DMS153 treated with DMSO at 0.1 percent for 48 hours (cell line): ENCODE measurements at regions not wholly inside any gene's neighbourhood (a gene's known extent, or its start where the extent isn't known, plus 50 kb on each side); places are given as distances from the start of the nearest gene placed in this dataset.
A peak's percentile ranks its signal among the peaks of the same experiment; 100 is the strongest.
"Not testable (repeated sequence)": the region's sequence is repeated elsewhere in the genome, so short reads cannot be mapped to it uniquely, and the experiment has no call there.

ENCODE experiments used
- DNase-seq: peaks from one replicate; lab custom pipeline; 2025; ENCODE audit not compliant: unreplicated experiment; lab: John Stamatoyannopoulos, UW

DNA sequence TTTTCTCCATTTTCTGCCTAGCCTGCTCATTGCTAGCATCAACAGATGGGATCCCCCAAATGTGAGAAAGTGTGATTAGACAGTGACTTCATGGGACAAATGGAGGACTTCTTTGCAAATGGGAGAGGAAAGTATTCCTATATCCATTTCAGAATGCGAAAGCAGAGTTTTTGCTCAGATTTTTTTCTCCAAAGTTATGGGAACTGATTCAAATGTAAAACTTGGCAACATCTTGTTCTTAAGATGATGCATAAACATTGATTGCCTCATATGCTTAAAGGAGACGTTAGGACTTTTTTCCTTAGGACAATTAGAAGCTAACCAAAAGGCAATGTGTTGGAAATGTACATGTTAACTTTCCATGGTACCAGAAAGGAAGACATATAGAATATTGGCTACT lies 704.3 kb upstream of the ZNF608 start:
- DNase-seq = no peak

DNA sequence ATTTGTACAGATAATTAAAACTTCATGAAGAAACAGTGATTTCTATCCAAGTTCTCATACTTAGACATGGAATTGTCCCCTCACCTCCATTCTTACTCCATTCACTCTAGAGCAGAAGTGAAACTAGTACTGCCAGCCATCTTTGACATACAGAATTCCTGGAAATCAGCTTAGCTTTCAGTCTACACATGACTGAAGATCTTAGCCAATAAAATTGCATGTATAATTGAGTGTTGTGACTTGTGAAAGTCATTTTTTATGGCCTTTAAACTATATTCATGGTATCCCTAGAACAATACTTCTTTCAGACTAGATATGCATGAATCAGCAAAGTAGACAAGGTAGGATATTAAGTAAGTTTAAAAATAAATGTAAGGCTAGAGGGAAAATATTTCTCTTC lies 705.2 kb upstream of the ZNF608 start:
- DNase-seq = no peak

DNA sequence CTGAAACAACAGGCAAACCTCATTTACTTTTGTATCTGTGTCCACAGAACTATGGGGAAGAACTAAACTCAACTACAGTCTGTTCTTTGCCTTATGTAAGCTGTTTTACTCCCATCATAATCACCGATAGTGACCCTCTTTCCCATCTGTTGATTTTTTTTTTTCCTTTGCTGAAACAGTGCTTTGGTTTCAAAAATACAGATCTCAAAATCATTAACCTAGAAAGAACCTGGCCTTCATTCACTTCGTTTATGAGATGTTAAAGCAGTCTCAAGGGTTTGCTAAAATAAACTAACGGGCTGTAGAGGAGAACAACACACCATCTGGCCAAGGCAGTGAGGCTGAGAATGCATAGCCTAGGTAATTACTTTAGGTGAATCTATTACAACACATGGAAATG lies 706.6 kb upstream of the ZNF608 start:
- DNase-seq = peak; percentile 5

DNA sequence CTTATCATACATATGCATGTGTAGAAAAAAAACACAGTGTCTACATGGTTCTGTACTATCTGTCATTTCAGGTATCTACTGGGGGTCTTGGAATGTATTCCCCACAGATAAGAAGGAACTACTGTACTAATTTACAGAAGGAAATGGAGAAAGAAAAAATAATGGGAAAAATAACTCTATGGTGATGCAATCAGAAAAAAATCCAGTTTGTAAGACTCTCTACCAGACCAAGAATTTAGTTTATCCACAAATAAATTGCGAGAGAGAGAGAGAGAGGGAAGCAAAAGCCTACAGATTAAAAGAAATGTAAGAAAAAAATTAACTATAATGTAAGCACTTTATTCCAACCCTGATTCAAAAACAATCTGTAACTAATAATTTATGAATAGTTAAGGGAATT lies 708.6 kb upstream of the ZNF608 start:
- DNase-seq = no peak

DNA sequence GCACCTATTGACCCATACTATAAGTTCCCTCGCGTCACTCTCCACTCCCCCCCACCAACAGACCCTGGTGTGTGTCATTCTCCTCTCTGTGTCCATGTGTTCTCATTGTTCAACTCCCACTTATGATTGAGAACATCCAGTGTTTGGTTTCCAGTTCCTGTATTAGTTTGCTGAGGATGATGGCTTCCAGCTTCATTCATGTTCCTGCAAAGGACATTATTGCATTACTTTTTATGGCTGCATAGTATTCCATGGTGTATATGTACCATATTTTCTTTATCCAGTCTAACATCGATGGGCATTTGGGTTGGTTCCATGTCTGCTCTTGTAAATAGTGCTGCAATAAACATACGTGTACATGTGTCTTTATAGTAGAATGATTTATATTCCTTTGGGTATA lies 709.6 kb upstream of the ZNF608 start:
- not testable (repeated sequence) for DNase-seq

DNA sequence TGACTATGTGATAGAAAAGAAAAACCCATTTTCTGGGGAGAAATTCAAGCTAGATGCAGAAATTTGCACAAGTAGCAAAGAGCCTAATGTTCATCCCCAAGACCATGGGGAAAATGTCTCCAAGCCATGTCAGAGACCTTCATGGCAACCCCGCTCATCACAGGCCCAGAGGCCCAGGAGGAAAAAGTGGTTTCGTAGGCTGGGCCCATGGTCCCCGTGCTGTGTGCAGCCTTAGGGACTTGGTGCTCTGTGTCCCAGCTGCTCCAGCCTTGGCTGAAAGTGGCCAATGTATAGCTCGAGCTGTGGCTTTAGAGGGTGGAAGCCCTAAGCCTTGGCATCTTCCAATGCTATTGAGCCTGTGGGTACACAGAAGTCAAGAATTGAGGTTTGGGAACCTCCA lies 711.2 kb upstream of the ZNF608 start:
- no peak for DNase-seq

DNA sequence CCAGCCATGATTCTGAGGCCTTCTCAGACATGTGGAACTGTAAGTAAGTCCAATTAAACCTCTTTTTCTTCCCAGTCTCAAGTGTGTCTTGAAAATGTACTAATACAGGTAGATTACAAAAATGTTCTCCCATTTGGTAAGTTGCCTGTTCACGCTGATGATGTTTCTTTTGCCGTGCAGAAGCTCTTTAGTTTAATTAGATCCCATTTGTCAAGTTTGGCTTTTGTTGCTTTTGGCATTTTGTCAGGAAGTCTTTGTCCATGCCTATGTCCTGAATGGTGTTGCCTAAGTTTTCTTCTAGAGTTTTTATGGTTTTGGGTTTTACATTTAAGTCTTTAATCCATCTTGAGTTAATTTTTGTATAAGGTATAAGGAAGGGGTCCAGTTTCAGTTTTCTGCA lies 712.5 kb upstream of the ZNF608 start:
- DNase-seq = not testable (repeated sequence)

DNA sequence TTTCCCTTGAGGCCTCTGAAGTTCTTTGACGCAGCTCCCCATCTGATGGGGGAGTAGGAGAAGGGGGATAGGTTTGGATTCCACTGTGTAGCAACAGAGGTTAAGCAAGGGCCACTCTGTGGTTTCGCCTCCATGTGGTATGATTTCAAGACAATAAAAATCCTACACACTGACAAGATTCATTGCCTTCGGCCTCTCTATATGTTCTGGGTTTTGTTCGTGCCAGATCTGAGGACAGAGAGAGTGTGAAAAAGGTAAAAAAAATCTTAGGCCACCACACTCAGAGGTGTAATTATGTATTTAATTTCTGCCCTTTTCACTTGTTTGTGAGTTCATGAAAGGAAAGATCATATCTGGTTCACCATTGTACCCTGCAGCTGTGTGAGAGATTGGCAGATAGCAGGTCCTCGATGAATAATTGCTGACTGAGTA lies 715.2 kb upstream of the ZNF608 start:
- DNase-seq = no peak

DNA sequence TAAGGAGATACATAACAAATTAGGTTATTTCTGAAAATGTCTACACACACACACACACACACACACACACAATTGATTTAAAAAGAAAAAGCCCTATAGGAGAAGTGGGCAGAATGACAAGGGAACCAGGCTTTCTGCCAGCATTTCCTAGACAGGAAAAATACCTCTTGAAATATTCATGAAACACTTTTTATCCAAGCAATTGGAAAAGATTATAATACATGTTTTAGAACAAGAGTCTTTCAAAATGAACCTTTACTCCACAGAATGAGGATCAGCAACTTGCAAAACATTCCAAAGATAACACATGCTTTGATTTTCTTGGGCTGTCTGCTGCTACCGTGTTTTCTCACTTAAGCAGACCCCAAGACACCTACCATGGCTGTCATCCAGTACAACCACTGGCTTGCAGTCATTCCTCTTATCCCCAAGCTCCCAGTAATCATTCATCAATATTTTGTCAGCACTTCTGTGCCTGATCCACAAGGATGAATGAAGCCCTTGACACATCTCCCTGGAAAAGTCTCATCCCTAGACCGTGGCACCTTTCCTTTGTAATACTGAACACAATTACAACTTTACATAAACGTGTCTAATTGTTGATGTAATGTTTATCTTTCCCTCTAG lies 717.1 kb upstream of the ZNF608 start:
- no peak for DNase-seq

DNA sequence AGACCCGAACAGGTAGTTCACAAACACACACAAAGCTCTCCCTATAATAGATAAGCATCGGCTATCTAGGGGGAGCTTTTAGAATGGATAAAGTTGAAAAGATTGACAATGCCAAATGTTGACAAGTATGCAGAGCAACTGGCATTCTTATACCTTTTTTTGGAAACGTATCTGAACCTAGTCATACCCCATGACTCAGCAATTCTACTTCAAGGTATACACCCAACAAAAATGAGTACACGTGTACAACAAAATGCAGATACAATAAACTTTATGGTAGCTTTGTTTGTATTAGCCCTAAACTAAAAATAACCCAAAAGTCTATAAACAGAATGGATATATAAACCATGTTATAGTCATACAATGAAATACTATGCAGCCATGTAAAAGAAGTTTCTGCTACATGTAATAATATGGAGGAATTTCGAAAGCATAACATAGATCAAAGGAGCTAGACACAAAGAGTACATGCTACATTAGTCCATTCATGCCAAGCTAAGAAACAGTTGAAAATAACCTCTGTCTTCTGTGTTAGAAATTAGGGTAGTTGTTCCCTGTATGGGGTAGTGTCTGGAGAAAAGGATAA lies 718.5 kb upstream of the ZNF608 start:
- no peak for DNase-seq

DNA sequence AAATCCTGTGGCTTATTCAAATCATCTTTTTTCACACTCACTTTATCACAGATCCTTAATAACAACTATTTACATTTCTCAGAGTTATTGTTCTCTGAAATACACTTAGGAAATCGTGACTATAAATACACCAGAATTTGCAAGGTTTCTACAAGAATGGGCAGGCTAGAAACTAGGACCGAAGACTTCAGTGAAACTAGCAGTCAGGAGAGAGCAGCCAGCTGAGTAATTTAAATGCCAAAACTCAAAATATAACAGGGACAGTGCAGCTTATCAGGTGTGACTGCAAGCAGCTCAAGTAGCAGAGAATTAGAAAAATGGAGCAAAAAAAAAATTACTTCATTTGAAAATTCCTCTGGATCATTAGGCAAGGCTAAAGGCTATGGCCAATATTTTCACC lies 719.3 kb upstream of the ZNF608 start:
- no peak for DNase-seq

DNA sequence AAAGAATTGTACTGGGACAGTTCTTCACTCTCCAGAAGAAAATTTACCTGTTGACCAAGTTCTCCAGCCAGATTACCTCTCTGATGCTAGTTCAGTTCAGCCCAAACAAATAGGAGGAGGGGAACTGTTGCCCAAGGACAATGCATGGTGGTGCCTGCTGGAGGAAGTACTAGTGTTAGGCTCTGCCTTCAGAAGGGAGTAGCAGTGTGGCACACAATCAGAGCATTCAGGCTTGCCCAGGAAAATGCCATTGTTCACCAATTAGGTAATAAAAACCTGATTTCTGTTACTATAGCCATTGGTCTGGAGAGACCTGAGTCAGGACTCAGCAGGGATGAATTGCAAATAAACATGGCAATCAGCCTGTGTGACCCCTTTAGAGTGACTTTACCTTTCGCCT lies 720.8 kb upstream of the ZNF608 start:
- DNase-seq = no peak

DNA sequence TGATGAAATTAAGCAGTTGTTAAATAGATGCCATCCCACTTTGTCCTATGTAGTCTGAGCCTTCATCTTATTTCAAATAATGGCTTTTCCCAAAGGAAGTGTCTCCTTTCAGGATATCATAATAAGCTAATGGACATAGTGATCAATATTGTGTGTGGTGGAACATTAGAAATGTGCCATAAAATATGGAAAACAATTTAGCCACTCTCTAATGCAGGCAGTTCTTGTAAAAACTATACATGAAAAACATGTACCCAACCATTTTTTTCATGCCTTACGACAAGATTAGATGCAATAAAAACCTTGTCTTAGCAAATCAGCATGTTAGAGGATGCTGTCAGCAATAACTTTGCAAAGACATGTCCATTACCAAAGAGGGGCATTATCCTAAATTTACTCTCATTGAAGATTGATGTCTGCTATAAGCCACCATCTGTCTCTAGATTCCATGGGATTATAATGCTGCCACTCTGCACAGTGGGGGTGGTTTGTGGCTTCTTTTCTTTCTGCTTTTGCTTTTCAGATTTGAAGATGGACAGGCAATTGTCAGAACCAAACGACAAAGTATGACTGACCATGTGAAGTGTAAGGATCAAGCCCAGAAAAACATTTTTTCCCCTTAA lies 724.0 kb upstream of the ZNF608 start:
- DNase-seq = no peak

DNA sequence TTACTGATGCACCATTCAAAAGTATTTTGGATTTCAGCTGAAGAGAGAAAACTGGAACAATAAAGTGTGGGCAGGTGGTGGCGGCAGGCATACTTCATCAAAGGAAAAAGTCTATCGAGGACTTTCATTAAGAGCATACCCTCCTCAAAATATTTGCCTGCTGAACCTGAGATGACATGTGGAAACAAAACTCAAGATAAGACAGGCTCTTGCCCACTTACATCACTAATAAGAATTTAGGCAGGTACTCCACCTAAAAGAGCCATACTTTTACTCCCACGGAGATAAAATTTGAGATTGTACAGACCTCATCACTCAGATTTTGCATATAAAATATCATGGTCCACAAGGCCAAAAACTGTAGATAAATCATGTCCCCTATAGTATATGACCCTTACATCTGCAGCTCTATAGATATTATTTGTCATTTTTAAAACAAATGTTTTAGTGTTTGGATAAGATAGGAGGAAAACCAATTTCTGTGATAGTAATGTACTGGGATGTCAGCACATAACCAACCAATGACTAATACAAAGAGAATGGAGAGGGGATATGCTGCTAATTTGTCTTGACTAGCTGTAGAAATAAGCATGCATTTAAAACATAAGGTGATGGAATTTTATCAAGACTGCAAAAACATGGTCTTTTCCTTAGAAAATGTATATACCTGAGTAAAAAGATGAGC lies 730.6 kb upstream of the ZNF608 start:
- no peak for DNase-seq

DNA sequence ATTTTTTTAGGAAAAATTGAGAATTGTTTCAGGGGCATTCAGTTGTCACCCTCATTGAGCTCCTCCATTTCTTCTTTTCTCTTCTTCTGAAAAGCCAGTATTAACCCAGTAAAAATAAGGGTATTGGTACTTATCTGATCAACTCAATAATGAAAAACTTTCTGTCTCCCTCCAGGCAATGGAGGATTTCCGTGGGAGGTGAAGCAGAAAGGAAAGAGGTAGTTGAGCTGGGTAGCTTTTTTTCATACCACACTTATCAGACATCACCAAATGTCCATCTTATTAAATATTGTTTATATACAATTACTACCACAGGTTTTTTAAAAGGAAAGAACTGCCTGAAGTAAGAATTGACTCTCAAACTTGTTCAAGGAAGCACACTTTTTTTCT lies 731.1 kb upstream of the ZNF608 start:
- DNase-seq = no peak

DNA sequence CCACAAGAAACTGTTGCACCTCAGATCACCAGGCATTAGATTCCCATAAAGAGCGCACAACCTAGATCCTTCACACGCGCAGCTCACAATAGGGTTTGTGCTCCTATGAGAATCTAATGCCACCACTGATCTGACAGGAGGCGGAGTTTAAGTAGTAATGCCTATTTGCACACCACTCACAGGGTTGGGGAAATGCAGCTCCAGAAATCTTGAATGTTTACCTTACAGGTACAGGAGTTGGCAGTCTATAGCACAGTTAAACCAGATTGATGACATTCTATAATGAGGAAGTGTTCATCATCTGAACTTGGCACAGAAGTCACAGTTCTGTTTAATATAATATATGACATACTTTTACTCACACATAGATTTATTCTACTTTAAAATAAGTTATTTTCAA lies 732.2 kb upstream of the ZNF608 start:
- DNase-seq = no peak

DNA sequence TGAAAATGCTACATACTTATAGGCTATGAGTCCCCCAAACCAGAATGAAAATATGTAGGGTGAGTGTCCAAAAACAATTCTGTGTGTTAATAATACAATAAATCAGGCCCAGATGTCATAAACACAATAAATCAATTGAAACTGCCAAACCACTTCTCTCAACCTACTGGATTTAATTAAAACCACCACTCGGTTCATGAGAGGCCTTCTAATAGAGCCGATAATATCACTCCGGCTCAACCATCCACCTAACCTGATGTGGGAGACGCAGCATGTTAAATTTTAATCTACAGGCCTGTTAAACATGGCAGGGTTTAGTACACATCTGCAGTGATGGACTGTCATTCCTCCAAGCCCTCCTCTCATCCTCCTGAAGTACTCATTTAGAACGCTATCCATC lies 734.5 kb upstream of the ZNF608 start:
- no peak for DNase-seq

DNA sequence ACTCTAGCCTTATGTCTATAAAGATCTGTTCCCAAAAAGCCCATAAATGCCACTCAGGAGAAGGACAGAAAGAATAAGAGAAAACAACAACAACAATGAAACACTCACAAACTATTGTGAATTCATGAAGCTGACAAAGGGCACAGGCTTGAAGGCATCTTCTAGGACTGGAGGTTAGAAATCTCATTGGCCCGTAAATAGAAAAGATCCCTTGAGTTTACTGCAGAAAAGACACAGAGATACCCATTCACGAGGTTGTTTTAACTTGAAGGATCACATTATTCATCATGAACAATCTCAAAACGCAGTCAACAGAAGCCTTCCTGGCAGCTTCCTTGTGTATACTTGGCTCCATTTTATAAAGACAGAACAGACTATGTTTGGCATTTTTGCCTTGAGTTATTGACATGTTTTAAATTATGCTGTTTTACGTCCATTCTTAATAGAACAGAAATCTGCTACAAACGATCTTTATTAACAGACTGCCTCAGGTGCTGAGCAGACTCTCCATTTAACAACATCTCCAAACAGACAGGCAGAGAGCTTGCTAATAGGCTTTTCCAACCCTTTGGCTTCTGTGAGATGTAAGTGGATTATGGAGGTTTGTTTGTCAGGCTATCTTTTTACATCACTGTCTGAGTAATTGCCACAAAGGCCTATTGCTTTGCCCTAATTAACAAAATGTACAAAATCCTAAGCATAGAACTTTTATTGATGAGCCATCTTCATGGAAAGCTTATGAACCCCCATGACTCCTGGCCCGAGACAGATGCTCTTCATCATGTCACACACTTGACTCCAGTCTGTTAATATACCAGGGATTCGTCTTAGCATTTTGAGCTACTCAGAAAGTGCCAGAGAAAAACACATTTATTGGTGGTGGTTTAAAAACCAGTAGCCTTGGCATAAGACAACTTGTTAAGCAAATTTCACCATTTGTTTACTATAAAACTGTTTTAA lies 735.3 kb upstream of the ZNF608 start:
- DNase-seq = no peak

DNA sequence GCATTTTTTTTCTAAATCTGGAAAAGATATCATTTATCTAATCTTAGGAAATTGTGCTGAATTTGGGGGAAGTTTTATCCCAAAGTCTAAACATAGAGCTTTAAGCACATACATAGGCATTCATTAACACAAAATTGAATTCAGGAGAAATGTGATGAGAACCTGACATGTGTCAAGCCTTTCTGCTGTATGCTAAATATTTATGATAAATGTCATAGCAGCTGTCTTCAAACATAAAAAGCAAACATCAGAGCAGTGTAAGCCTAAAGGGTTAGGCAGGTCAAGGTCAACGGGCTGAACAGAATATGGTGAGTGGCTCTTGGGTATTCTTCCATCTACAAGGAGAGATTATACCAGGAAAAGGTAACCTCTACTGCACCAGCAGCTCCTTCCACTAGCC lies 737.2 kb upstream of the ZNF608 start:
- DNase-seq = no peak

DNA sequence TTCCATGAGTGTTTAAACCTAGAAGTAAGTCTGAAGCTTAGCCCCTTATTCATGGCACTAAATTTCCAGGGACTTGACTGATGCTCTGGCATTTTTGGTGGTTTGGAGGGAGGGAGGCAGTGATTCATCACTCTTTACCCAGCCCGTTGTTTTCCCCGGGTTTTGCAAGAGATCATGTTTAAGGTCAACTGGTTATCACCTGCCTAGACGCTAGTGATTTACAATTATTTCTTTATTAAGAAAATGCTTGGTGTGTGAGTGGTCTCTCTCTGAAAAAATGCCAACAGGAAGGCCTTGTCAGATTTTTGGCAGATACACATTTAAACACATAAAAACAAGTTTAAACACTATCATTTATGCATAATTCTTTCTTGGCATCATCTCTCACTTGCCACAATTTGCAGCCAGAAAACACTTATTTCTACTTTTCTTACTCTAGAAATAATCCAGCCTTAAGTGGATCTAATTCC lies 737.9 kb upstream of the ZNF608 start:
- no peak for DNase-seq
